ENCODE measurements at regions not wholly inside any gene's neighbourhood (a gene's known extent, or its start where the extent isn't known, plus 50 kb on each side); places are given as distances from the start of the nearest gene placed in this dataset.
A peak's percentile ranks its signal among the peaks of the same experiment; 100 is the strongest.

DNA sequence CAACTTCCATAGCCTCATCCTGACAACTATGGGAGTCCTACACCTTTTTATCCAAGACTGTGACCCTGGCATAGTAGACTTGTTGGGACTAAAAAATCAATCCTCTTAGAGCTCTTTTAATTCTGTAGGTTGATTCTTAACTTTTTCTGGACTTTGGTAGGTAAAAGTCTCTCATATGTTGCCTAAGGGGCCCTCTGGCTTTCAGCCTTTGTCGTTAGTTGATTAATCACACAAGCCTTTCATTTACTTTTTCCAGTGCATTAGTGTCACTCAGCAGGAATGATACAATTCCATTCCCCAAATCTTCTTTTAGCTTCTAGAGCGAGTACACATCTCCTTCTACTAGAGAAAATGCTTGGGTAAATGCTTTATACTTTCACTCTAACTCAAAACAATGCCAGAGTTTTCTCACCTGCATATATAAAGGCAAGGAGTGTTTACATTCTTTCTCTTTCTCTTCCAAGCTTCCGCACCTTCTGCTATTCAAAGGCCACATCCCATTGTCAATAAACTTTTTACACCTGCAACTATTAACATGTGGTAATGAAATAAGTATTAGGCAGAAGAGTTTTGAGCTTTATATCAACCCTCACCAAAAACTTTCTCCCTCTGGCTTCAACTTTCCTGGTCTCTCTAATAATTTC lies 516.6 kb downstream of the FAM181B start:
- H3K4me3 ChIP-seq (ENCODE audit: control insufficient read depth, low read depth, low read length): no peak overlapping the region
- TF ChIP-seq CTCF (conservative IDR thresholded peaks at IDR 0.05; ENCODE audit: control insufficient read depth, insufficient read depth, low read depth, low read length): no peak
- no peak for DNase-seq (ENCODE audit: low read depth)

DNA sequence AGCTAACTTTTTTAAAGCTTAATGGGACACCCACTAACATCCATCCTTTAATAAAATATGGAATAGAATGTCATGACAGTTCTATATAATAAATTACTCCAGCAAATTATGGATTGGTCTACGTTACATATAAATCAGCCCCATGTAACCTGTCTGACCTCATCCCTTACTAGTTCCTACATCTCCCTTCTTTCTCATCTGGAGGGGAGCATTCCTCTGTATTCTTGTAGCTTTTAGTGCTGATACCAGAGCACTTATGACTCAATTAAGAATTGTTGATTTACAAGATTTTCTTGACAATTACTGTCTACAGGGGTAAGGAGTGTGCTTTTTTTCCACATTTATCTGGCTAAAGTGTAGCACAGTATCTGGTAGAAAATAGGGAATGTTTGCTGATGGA lies 523.7 kb downstream of the FAM181B start:
- no peak for DNase-seq (ENCODE audit: low read depth)
- no peak for TF ChIP-seq CTCF (conservative IDR thresholded peaks at IDR 0.05; ENCODE audit: control insufficient read depth, insufficient read depth, low read depth, low read length)
- H3K4me3 ChIP-seq (ENCODE audit: control insufficient read depth, low read depth, low read length): no peak overlapping the region

GRCh38 chr11:82195283-82195682 lies 538.4 kb downstream of the FAM181B start:
- peak; percentile 1 for DNase-seq (ENCODE audit: low read depth)
- TF ChIP-seq CTCF (conservative IDR thresholded peaks at IDR 0.05; ENCODE audit: control insufficient read depth, insufficient read depth, low read depth, low read length): no peak
- H3K4me3 ChIP-seq (ENCODE audit: control insufficient read depth, low read depth, low read length): no peak overlapping the region

DNA sequence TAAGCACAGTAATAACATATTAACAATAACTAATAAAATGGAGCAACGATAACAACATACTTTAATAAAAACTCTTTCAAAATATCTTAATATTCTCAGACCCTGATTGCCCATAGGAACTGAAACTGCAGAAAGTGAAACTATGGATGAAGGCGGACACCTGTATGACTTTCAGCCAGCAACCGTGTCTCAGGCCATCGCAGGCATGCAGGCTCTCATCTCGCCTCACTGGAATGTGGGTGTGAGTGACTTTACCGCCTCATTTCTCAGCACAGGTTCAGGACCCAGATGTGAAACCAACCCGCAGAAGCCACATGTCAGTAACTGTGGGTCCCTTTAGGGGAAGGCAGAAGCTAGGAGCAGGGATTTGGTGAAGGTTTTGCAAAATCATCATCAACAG lies 539.1 kb downstream of the FAM181B start:
- H3K4me3 ChIP-seq (ENCODE audit: control insufficient read depth, low read depth, low read length): no peak overlapping the region
- DNase-seq (ENCODE audit: low read depth): no peak
- no peak for TF ChIP-seq CTCF (conservative IDR thresholded peaks at IDR 0.05; ENCODE audit: control insufficient read depth, insufficient read depth, low read depth, low read length)

- no peak for TF ChIP-seq CTCF (conservative IDR thresholded peaks at IDR 0.05; ENCODE audit: control insufficient read depth, insufficient read depth, low read depth, low read length)
- no peak overlapping the region for H3K4me3 ChIP-seq (ENCODE audit: control insufficient read depth, low read depth, low read length)
- DNase-seq (ENCODE audit: low read depth): no peak
These were observed 542.0 kb downstream of the FAM181B start for GRCh38 chr11:82191695-82192094.

GRCh38 chr11:82185925-82186324 lies 547.7 kb downstream of the FAM181B start:
- H3K4me3 ChIP-seq (ENCODE audit: control insufficient read depth, low read depth, low read length): no peak overlapping the region
- DNase-seq (ENCODE audit: low read depth): no peak
- no peak for TF ChIP-seq CTCF (conservative IDR thresholded peaks at IDR 0.05; ENCODE audit: control insufficient read depth, insufficient read depth, low read depth, low read length)

DNA sequence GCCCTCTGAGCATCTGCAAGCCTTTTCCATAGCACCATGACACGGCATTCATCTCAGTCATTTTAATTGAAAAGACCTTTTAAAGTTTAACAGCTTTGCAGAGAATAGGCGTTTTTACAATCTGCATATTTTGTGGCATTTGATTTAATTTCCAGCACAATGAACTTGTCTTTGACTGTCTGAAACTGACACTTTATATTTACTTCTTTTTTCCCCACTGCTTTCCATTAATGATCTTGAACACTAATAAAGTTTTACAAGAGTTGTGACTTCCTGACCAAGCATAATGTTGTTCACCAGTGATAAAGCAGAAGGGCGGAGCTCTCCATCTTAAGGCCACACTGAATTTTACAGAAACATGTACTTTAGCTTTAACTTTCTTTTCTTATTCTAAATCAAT lies 548.7 kb downstream of the FAM181B start:
- no peak overlapping the region for H3K4me3 ChIP-seq (ENCODE audit: control insufficient read depth, low read depth, low read length)
- TF ChIP-seq CTCF (conservative IDR thresholded peaks at IDR 0.05; ENCODE audit: control insufficient read depth, insufficient read depth, low read depth, low read length): no peak
- DNase-seq (ENCODE audit: low read depth): no peak

All from fibroblast of mammary gland (primary cell).